Body of pancreas (tissue), 4 donors: ENCODE measurements at regions not wholly inside any gene's neighbourhood (a gene's known extent, or its start where the extent isn't known, plus 50 kb on each side); places are given as distances from the start of the nearest gene placed in this dataset.

Experiments used
- POLR2A ChIP-seq, 3 donors: fragments of 450-650 bp; IDR thresholded peaks; one replicate each; pipeline ENCODE4 v1.6.1; 2016; ENCODE audit warnings: antibody characterized with exemption in 3 of 3, mild to moderate bottlenecking in 2 of 3
- TF ChIP-seq, protein P1 (sequence below), 7 experiments: fragments of 450-650 bp in 4 of 7; fragments of 200-600 bp in 3 of 7; sonication (generic) in 3 of 7; IDR thresholded peaks; one replicate each; pipeline ENCODE4 v1.5.1; 2016 to 2019; ENCODE audit warnings: antibody characterized with exemption in 7 of 7

DNA sequence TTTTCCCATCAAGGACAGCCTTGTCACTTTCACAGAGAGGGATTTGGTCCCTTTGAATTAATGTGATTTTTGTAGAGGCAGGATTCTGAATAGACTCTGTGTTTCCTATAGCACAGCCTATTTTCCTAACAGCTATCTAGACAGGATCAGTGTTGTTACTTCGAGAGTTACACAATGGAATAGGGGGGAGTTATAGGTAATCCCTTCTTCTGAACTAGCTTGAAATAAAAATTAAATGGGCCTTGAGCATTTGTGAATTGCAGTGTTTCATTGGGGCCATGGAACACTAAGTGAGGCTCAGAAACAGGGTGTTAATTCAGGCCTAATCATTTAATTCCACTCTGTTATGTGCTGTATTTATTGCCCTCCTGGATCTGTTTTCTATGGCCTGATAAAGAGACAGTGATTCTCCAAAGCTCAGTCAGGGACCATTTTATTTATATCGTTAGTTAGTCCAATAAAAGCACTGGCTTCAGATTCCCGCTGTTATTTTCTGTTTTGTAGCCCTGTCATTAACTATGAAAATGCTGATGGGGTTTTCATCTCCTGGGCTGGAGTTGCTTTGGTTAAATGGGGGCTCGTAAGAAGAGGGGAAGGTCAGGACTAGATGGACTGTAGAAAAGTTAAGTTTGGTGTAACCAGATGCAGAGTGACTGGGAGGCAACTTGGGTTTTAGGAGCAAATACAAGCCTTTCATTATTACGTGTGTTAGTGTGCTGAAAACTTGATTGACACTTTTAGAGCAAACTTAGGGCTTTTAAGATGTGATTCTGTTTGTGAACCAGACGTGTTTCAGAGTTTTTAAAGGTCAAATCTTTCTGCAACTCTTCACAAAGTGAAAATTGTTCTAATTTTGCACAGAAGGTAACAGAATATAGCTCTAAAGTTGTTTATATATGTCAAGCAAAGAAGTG, 461.0 kb upstream of the HNRNPA3 start:
- TF ChIP-seq, protein P1, sequence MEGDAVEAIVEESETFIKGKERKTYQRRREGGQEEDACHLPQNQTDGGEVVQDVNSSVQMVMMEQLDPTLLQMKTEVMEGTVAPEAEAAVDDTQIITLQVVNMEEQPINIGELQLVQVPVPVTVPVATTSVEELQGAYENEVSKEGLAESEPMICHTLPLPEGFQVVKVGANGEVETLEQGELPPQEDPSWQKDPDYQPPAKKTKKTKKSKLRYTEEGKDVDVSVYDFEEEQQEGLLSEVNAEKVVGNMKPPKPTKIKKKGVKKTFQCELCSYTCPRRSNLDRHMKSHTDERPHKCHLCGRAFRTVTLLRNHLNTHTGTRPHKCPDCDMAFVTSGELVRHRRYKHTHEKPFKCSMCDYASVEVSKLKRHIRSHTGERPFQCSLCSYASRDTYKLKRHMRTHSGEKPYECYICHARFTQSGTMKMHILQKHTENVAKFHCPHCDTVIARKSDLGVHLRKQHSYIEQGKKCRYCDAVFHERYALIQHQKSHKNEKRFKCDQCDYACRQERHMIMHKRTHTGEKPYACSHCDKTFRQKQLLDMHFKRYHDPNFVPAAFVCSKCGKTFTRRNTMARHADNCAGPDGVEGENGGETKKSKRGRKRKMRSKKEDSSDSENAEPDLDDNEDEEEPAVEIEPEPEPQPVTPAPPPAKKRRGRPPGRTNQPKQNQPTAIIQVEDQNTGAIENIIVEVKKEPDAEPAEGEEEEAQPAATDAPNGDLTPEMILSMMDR (IDR thresholded peaks at IDR 0.05) = no peak
- no peak for TF ChIP-seq POLR2A (IDR thresholded peaks at IDR 0.05)
